ENCODE measurements at regions not wholly inside any gene's neighbourhood (a gene's known extent, or its start where the extent isn't known, plus 50 kb on each side); places are given as distances from the start of the nearest gene placed in this dataset.

DNA sequence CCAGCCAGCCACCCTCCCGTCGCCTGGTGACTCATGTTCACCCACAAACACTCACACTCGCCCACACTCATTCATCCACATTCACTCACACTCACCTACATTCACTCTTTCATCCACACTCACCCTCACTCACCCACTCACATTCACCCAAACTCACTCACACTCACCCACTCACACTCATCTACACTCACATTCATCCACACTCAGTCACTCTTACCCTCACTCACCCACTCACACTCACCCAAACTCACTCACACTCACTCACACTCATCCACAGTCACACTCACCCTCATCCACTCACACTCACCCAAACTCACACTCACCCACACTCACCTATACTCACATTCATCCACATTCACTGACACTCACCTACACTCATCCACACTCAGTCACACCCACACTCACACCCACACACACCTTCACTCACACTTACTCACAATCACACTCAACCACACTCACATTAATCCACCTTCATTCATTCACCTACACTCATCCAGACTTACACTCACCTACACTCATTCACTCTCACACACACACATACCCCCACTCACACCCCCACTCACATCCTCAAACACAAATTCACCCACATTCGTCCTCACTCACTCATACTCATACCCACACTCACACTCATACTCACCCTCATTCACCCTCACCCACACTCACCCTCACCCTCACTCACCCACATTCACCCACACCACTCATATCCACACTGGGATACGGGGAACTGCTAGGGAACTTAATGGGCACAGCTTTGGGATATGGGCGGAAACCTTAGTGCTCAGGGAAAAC lies 2221.6 kb upstream of the AGA start:
- TF ChIP-seq, protein P1, sequence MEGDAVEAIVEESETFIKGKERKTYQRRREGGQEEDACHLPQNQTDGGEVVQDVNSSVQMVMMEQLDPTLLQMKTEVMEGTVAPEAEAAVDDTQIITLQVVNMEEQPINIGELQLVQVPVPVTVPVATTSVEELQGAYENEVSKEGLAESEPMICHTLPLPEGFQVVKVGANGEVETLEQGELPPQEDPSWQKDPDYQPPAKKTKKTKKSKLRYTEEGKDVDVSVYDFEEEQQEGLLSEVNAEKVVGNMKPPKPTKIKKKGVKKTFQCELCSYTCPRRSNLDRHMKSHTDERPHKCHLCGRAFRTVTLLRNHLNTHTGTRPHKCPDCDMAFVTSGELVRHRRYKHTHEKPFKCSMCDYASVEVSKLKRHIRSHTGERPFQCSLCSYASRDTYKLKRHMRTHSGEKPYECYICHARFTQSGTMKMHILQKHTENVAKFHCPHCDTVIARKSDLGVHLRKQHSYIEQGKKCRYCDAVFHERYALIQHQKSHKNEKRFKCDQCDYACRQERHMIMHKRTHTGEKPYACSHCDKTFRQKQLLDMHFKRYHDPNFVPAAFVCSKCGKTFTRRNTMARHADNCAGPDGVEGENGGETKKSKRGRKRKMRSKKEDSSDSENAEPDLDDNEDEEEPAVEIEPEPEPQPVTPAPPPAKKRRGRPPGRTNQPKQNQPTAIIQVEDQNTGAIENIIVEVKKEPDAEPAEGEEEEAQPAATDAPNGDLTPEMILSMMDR (IDR thresholded peaks at IDR 0.05; ENCODE audit: insufficient read depth, low read depth, low read length), result no peak
- no peak for TF ChIP-seq EZH2 (IDR thresholded peaks at IDR 0.05; ENCODE audit: insufficient read depth, low read length)
